ENCODE measurements at regions not wholly inside any gene's neighbourhood (a gene's known extent, or its start where the extent isn't known, plus 50 kb on each side); places are given as distances from the start of the nearest gene placed in this dataset.

GRCh38 chr12:28891126-28891525, 258.0 kb upstream of the FAR2 start:
- Mint-ChIP-seq H3K4me1 (no peaks in the 10 kb centered on the region; a peak in 1 of 4 replicates), H3K36me3 (ENCODE audit: insufficient read depth in 1 of 3, low read depth in 3 of 3) (no peaks in the 10 kb centered on the region), H3K9me3 (no peaks in the 10 kb centered on the region), H3K27me3 (ENCODE audit: low read depth) (no peaks in the 10 kb centered on the region), H3K27ac (no peak overlapping the region), H3K4me3 (no peak overlapping the region)
- H2AFZ ChIP-seq (ENCODE audit: low read length) = no peak overlapping the region
- no peaks in the 10 kb centered on the region for H3K23me2 ChIP-seq (ENCODE audit: insufficient read length, low read depth, low read length, poor library complexity, severe bottlenecking)
- H3K4me1 ChIP-seq (ENCODE audit: insufficient read depth, low read length) = no peaks in the 10 kb centered on the region
- H2BK5ac ChIP-seq (ENCODE audit: insufficient read length, low read length) = no peak overlapping the region
- no peak overlapping the region for H3K18ac ChIP-seq (ENCODE audit: insufficient read length, low read depth, low read length)
- no peak overlapping the region for H3K56ac ChIP-seq (ENCODE audit: insufficient read length, low read depth, low read length)
- no peaks in the 10 kb centered on the region for H3K9me3 ChIP-seq (ENCODE audit: control insufficient read depth, low read depth, low read length)
- DNase-seq = no peak
- H3K9ac ChIP-seq (ENCODE audit: extremely low read depth, insufficient read length, low read length) = no peak overlapping the region
- no peaks in the 10 kb centered on the region for H3K79me2 ChIP-seq (ENCODE audit: insufficient read depth, low read length)
- H2BK20ac ChIP-seq (ENCODE audit: low read depth, low read length, poor library complexity, severe bottlenecking) = no peak overlapping the region
- H3K27me3 ChIP-seq (ENCODE audit: insufficient read depth, low read length) = no peaks in the 10 kb centered on the region
- H3K14ac ChIP-seq (ENCODE audit: insufficient read depth, low read length) = no peak overlapping the region
- H3K4ac ChIP-seq (ENCODE audit: low read depth, low read length) = no peak overlapping the region
- no peak overlapping the region for H3K4me2 ChIP-seq (ENCODE audit: insufficient read depth, insufficient read length, low read length)
- H4K5ac ChIP-seq (ENCODE audit: insufficient read length, low read depth, low read length) = no peak overlapping the region
- no peak overlapping the region for H4K8ac ChIP-seq (replicated peaks; ENCODE audit: insufficient read length, low read depth, low read length)
- no peak overlapping the region for H2BK15ac ChIP-seq (ENCODE audit: low read depth, low read length)
- no peaks in the 10 kb centered on the region for H4K20me1 ChIP-seq (ENCODE audit: control insufficient read depth, insufficient read depth, insufficient read length)
- no peak overlapping the region for H3T11ph ChIP-seq (ENCODE audit: low read length)
- H2BK120ac ChIP-seq (ENCODE audit: low read depth, low read length, poor library complexity, severe bottlenecking) = no peak overlapping the region
- no peaks in the 10 kb centered on the region for H3K79me1 ChIP-seq (ENCODE audit: insufficient read depth, low read depth, low read length, poor library complexity, severe bottlenecking)
- H2BK12ac ChIP-seq (ENCODE audit: insufficient read length, low read depth, low read length) = no peak overlapping the region
- TF ChIP-seq CTCF (conservative IDR thresholded peaks at IDR 0.05) = no peak
- no peak overlapping the region for H3K27ac ChIP-seq (ENCODE audit: insufficient read length, low read depth, low read length)
- H3K23ac ChIP-seq (ENCODE audit: insufficient read length, low read depth, low read length) = no peak overlapping the region
- H2AK5ac ChIP-seq (ENCODE audit: insufficient read length, low read length) = no peak overlapping the region
- no peak overlapping the region for H4K91ac ChIP-seq (ENCODE audit: insufficient read length, low read depth, low read length)

All from H9 (cell line).